ENCODE measurements at regions not wholly inside any gene's neighbourhood (a gene's known extent, or its start where the extent isn't known, plus 50 kb on each side); places are given as distances from the start of the nearest gene placed in this dataset.

- H3K9me1 ChIP-seq (replicated peaks; ENCODE audit: control insufficient read depth, extremely low read depth, insufficient read depth, low read length): no peaks in the 10 kb centered on the region
- no peaks in the 10 kb centered on the region for H3K4me1 ChIP-seq (ENCODE audit: control insufficient read depth, extremely low read depth, insufficient read depth, low read length)
- no peaks in the 10 kb centered on the region for H3K27me3 ChIP-seq (ENCODE audit: control insufficient read depth in 2 of 2, insufficient read depth in 2 of 2, low read length in 2 of 2)
- no peaks in the 10 kb centered on the region for H3K36me3 ChIP-seq (ENCODE audit: control insufficient read depth in 2 of 2, extremely low read depth in 1 of 2, insufficient read depth in 2 of 2, low read length in 2 of 2)
- H4K20me1 ChIP-seq (replicated peaks; ENCODE audit: control insufficient read depth, extremely low read depth, insufficient read depth, low read length): no peaks in the 10 kb centered on the region
- no peaks in the 10 kb centered on the region for H3K79me2 ChIP-seq (ENCODE audit: control insufficient read depth, insufficient read depth, low read length)
- no TSS peak for BruUV-seq (replicated peaks)
- no peaks in the 10 kb centered on the region for H3K9me3 ChIP-seq (replicated peaks; ENCODE audit: control insufficient read depth, insufficient read depth, low read length)
- H2AFZ ChIP-seq (ENCODE audit: low read depth, low read length): no peak overlapping the region
- intact Hi-C loops (cut with micrococcal nuclease) (no loop called here), dilution Hi-C loops (cut with MboI; ENCODE audit: extremely low pct_ligation_motif_present, low sequenced_read_pairs) (no loop called here)
- POLR2A ChIA-PET: no interaction called here
- H3K4me3 ChIP-seq (replicated peaks in 1 of 3; ENCODE audit: insufficient read depth in 1 of 3, low read depth in 1 of 3, low read length in 3 of 3): no peak overlapping the region
- CTCF ChIA-PET: no interaction called here
- FAIRE-seq (no peak), DNase-seq (ENCODE audit: low read depth, low spot score) (no peak)
- no peak overlapping the region for H3K27ac ChIP-seq (ENCODE audit: insufficient read depth, low read depth, low read length)
- no peak overlapping the region for H3K4me2 ChIP-seq (ENCODE audit: insufficient read depth, low read length)
- H3K9ac ChIP-seq (replicated peaks; ENCODE audit: extremely low read depth, insufficient read depth, low read length): no peak overlapping the region
- TF ChIP-seq JUN (IDR thresholded peaks at IDR 0.05; ENCODE audit: borderline replicate concordance, insufficient read depth, insufficient read length, low read depth) (no peak), MAX (IDR thresholded peaks at IDR 0.05; ENCODE audit: insufficient read depth, insufficient read length) (no peak), FOS (IDR thresholded peaks at IDR 0.05; ENCODE audit: borderline replicate concordance, insufficient read depth, low read length) (no peak), MYC (IDR thresholded peaks at IDR 0.05; ENCODE audit: low read depth, low read length) (no peak), EZH2 (IDR thresholded peaks at IDR 0.05; ENCODE audit: borderline replicate concordance, low read depth, low read length, severe bottlenecking) (no peak), POLR2A (IDR thresholded peaks at IDR 0.05; ENCODE audit: low read depth, low read length) (no peak), GATA2 (IDR thresholded peaks at IDR 0.05; ENCODE audit: insufficient read depth, insufficient read length, low read depth, low read length) (no peak), CTCF (IDR thresholded peaks at IDR 0.05; ENCODE audit: extremely low read depth in 1 of 2, insufficient read depth in 1 of 2, low read depth in 1 of 2, low read length in 2 of 2) (no peak)
Measured at GRCh38 chr7:42453931-42454361, 216.9 kb upstream of the GLI3 start.
